WTC11 (cell line): ENCODE measurements at regions not wholly inside any gene's neighbourhood (a gene's known extent, or its start where the extent isn't known, plus 50 kb on each side); places are given as distances from the start of the nearest gene placed in this dataset.

Experiments used
- ATAC-seq: fragments of 200-7000 bp; cut with Tn5 transposase; 2 replicates; pipeline ENCODE4 v1.10.0; 2021; ENCODE audit warnings: mild to moderate bottlenecking, moderate library complexity
- CTCF ChIA-PET: fragments of 300-600 bp; sonication (Branson Sonifier 250); formaldehyde crosslinking; loops from one replicate; lab custom pipeline; 2021; ENCODE audit warnings: antibody characterized with exemption; lab: Charles Lee
- POLR2A ChIA-PET: fragments of 350-600 bp; sonication (Branson Sonifier 250); formaldehyde crosslinking; loops from one replicate; lab custom pipeline; 2021; ENCODE audit warnings: antibody characterized with exemption; lab: Charles Lee
- DNase-seq: peaks from one replicate; pipeline ENCODE4 v3.0.0; 2021; ENCODE audit warnings: low spot score
- H3K27ac Mint-ChIP-seq: 2 replicates; pipeline ENCODE4 v1.8.0; 2021; ENCODE audit warnings: mixed read lengths
- H3K27me3 Mint-ChIP-seq: 2 replicates; pipeline ENCODE4 v1.8.0; 2021; ENCODE audit warnings: low read depth, mild to moderate bottlenecking, moderate library complexity, mixed read lengths
- H3K36me3 Mint-ChIP-seq: 2 replicates; pipeline ENCODE4 v1.8.0; 2021; ENCODE audit warnings: mixed read lengths
- H3K4me1 Mint-ChIP-seq: 2 replicates; pipeline ENCODE4 v1.8.0; 2022; ENCODE audit warnings: mixed read lengths
- H3K4me3 Mint-ChIP-seq: 2 replicates; pipeline ENCODE4 v1.8.0; 2021; ENCODE audit warnings: mild to moderate bottlenecking, moderate library complexity, mixed read lengths
- H3K9me3 Mint-ChIP-seq: 2 replicates; pipeline ENCODE4 v1.8.0; 2021; ENCODE audit warnings: mixed read lengths
- ARID4B ChIP-seq: sonication (generic); formaldehyde crosslinking; IDR thresholded peaks from 2 replicates; pipeline ENCODE4 v1.8.0; 2023; ENCODE audit warnings: missing genetic modification reagents, mild to moderate bottlenecking, borderline replicate concordance
- EMX1 ChIP-seq: fragments of 250-450 bp; sonication (Bioruptor Pico); IDR thresholded peaks from 2 replicates; pipeline ENCODE4 v1.8.0; 2021; ENCODE audit warnings: mild to moderate bottlenecking
- ETV6 ChIP-seq: sonication (generic); formaldehyde crosslinking; IDR thresholded peaks from 2 replicates; pipeline ENCODE4 v1.8.1; 2022; ENCODE audit warnings: mild to moderate bottlenecking, missing genetic modification reagents
- GABPB1 ChIP-seq: sonication (generic); formaldehyde crosslinking; IDR thresholded peaks from 2 replicates; pipeline ENCODE4 v1.8.1; 2023; ENCODE audit warnings: mild to moderate bottlenecking, missing genetic modification reagents
- IRF1 ChIP-seq: sonication (generic); formaldehyde crosslinking; IDR thresholded peaks from 2 replicates; pipeline ENCODE4 v1.8.0; 2023; ENCODE audit warnings: missing genetic modification reagents
- JUN ChIP-seq: sonication (generic); formaldehyde crosslinking; IDR thresholded peaks from 2 replicates; pipeline ENCODE4 v1.8.0; 2023; ENCODE audit warnings: mild to moderate bottlenecking, missing genetic modification reagents
- KAT7 ChIP-seq: sonication (generic); formaldehyde crosslinking; IDR thresholded peaks from 2 replicates; pipeline ENCODE4 v1.8.1; 2023; ENCODE audit warnings: missing genetic modification reagents, mild to moderate bottlenecking, borderline replicate concordance
- MLX ChIP-seq: sonication (generic); formaldehyde crosslinking; IDR thresholded peaks from 2 replicates; pipeline ENCODE4 v1.8.1; 2023; ENCODE audit warnings: mild to moderate bottlenecking, missing genetic modification reagents, moderate library complexity
- NFYB ChIP-seq: sonication (generic); formaldehyde crosslinking; conservative IDR thresholded peaks from 2 replicates; pipeline ENCODE4 v1.8.0; 2022; ENCODE audit warnings: low read depth, missing genetic modification reagents
- NR1H2 ChIP-seq: sonication (generic); formaldehyde crosslinking; IDR thresholded peaks from 2 replicates; pipeline ENCODE4 v1.9.0; 2021; ENCODE audit warnings: mild to moderate bottlenecking, moderate library complexity, missing genetic modification reagents
- RELA ChIP-seq: sonication (generic); formaldehyde crosslinking; IDR thresholded peaks from 2 replicates; pipeline ENCODE4 v1.8.1; 2022; ENCODE audit warnings: missing genetic modification reagents, mild to moderate bottlenecking, borderline replicate concordance
- SP1 ChIP-seq: sonication (generic); formaldehyde crosslinking; conservative IDR thresholded peaks from 2 replicates; pipeline ENCODE4 v1.8.1; 2022; ENCODE audit warnings: missing genetic modification reagents
- TP53 ChIP-seq: sonication (generic); formaldehyde crosslinking; IDR thresholded peaks from 2 replicates; pipeline ENCODE4 v1.8.1; 2023; ENCODE audit warnings: mild to moderate bottlenecking, missing genetic modification reagents
- ZBTB43 ChIP-seq: sonication (generic); formaldehyde crosslinking; IDR thresholded peaks from 2 replicates; pipeline ENCODE4 v1.8.1; 2023; ENCODE audit warnings: mild to moderate bottlenecking, missing genetic modification reagents
- ZNF138 ChIP-seq: sonication (generic); formaldehyde crosslinking; conservative IDR thresholded peaks from 2 replicates; pipeline ENCODE4 v1.8.1; 2022; ENCODE audit warnings: mild to moderate bottlenecking, moderate library complexity, missing genetic modification reagents
- ZNF219 ChIP-seq: sonication (generic); formaldehyde crosslinking; IDR thresholded peaks from 2 replicates; pipeline ENCODE4 v1.8.0; 2023; ENCODE audit warnings: missing genetic modification reagents, mild to moderate bottlenecking, borderline replicate concordance
- ZNF232 ChIP-seq: sonication (generic); formaldehyde crosslinking; IDR thresholded peaks from 2 replicates; pipeline ENCODE4 v1.8.0; 2022; ENCODE audit warnings: mild to moderate bottlenecking, missing genetic modification reagents
- ZNF317 ChIP-seq: sonication (generic); formaldehyde crosslinking; IDR thresholded peaks from 2 replicates; pipeline ENCODE4 v1.8.1; 2023; ENCODE audit warnings: low read depth, mild to moderate bottlenecking, moderate library complexity, missing genetic modification reagents, borderline replicate concordance
- ZNF423 ChIP-seq: fragments of 250-450 bp; sonication (Bioruptor Pico); IDR thresholded peaks from 2 replicates; pipeline ENCODE4 v2.1.2; 2022; ENCODE audit warnings: mild to moderate bottlenecking, moderate library complexity
- ZNF671 ChIP-seq: fragments of 250-450 bp; sonication (Bioruptor Pico); IDR thresholded peaks from 2 replicates; pipeline ENCODE4 v1.8.0; 2021; ENCODE audit warnings: mild to moderate bottlenecking

- Mint-ChIP-seq H3K4me3 (no peak overlapping the region), H3K27me3 (no peaks in the 10 kb centered on the region), H3K27ac (no peak overlapping the region), H3K4me1 (peaks cover 11% of the 10 kb centered on the region)
- DNase-seq = no peak
- no peak for ATAC-seq
- CTCF ChIA-PET = no interaction called here
- POLR2A ChIA-PET = no interaction called here
- no peak for TF ChIP-seq GABPB1 (CRISPR knock-in tag)
- TF ChIP-seq, all 79 proteins: peak for 0
- Mint-ChIP-seq H3K36me3 (no peaks in the 10 kb centered on the region), H3K9me3 (no peaks in the 10 kb centered on the region)
Measured at GRCh38 chr1:219795363-219795917, 132.9 kb downstream of the SLC30A10 start.

GRCh38 chr1:219794085-219794743, 134.1 kb downstream of the SLC30A10 start:
- Mint-ChIP-seq H3K27ac (no peak overlapping the region), H3K36me3 (no peaks in the 10 kb centered on the region), H3K4me1 (peaks cover 11% of the 10 kb centered on the region), H3K4me3 (no peak overlapping the region), H3K27me3 (no peaks in the 10 kb centered on the region), H3K9me3 (peaks cover 3% of the 10 kb centered on the region)
- ATAC-seq (no peak), DNase-seq (no peak)
- ChIA-PET POLR2A (no interaction called here), CTCF (no interaction called here)
- no peak for TF ChIP-seq ZNF219
- TF ChIP-seq EMX1 (CRISPR knock-in tag) = no peak
- no peak for TF ChIP-seq IRF1 (CRISPR knock-in tag)
- no peak for TF ChIP-seq ETV6 (CRISPR knock-in tag)
- no peak for TF ChIP-seq ZNF138 (CRISPR knock-in tag)
- TF ChIP-seq MLX (CRISPR knock-in tag) = no peak

- Mint-ChIP-seq H3K4me3 (no peak overlapping the region), H3K27me3 (no peaks in the 10 kb centered on the region), H3K27ac (no peak overlapping the region), H3K36me3 (no peaks in the 10 kb centered on the region), H3K4me1 (peaks cover 11% of the 10 kb centered on the region), H3K9me3 (peaks cover 13% of the 10 kb centered on the region)
- ChIA-PET POLR2A (interaction anchor here (1.2 kb wide), 1 partner anchor 10 kb away, joined by 3 read pairs; no protein-coding TSS in a partner anchor), CTCF (no interaction called here)
- ATAC-seq = no peak
- TF ChIP-seq ZBTB43 (CRISPR knock-in tag) = no peak
- TF ChIP-seq TP53 (CRISPR knock-in tag) = no peak
- TF ChIP-seq KAT7 (CRISPR knock-in tag) = no peak
- TF ChIP-seq ZNF232 (CRISPR knock-in tag) = no peak
- TF ChIP-seq ZNF423 = no peak
- no peak for TF ChIP-seq NFYB (CRISPR knock-in tag)
- TF ChIP-seq SP1 (CRISPR knock-in tag) = no peak
- no peak for TF ChIP-seq MLX (CRISPR knock-in tag)
- DNase-seq = no peak
Measured at GRCh38 chr1:219792337-219793021, 135.9 kb downstream of the SLC30A10 start.

- Mint-ChIP-seq H3K27ac (no peak overlapping the region), H3K36me3 (no peaks in the 10 kb centered on the region), H3K9me3 (peaks cover 13% of the 10 kb centered on the region), H3K27me3 (no peaks in the 10 kb centered on the region), H3K4me3 (no peak overlapping the region), H3K4me1 (peaks cover 11% of the 10 kb centered on the region)
- DNase-seq (no peak), ATAC-seq (no peak)
- POLR2A ChIA-PET = interaction anchor here (0.5 to 1.2 kb wide), 2 partner anchors 9 to 255 kb away, joined by 3 read pairs; no protein-coding TSS in a partner anchor
- CTCF ChIA-PET = no interaction called here
- TF ChIP-seq ZNF671 (CRISPR knock-in tag) = no peak
- no peak for TF ChIP-seq NR1H2
- no peak for TF ChIP-seq ARID4B
- no peak for TF ChIP-seq ZNF317 (CRISPR knock-in tag)
- no peak for TF ChIP-seq RELA (CRISPR knock-in tag)
- no peak for TF ChIP-seq KAT7 (CRISPR knock-in tag)
- no peak for TF ChIP-seq ETV6 (CRISPR knock-in tag)
- no peak for TF ChIP-seq JUN (CRISPR knock-in tag)
- TF ChIP-seq ZNF138 (CRISPR knock-in tag) = no peak
Measured at GRCh38 chr1:219791766-219792165, 136.6 kb downstream of the SLC30A10 start.
